Psoas muscle (tissue), 7 donors: ENCODE measurements at regions not wholly inside any gene's neighbourhood (a gene's known extent, or its start where the extent isn't known, plus 50 kb on each side); places are given as distances from the start of the nearest gene placed in this dataset.

ENCODE experiments used
- ATAC-seq, 4 donors: fragments of 200-7000 bp; cut with Tn5 transposase; one replicate each; pipeline ENCODE4 v1.9.1; 2020; ENCODE audit warnings: moderate library complexity in 3 of 4, mild to moderate bottlenecking in 2 of 4
- DNase-seq, 2 donors: peaks; one replicate each; pipeline ENCODE4 v3.0.0-alpha.2; 2020
- H3K27ac ChIP-seq: fragments of 200-600 bp; one replicate; pipeline ENCODE4 v1.8.0; 2022
- H3K27me3 ChIP-seq, 3 donors: fragments of 200-600 bp in 1 of 3; one replicate each; pipeline versions ENCODE4 v1.6.1 to v1.8.0; 2013 to 2022; ENCODE audit warnings: low read length in 2 of 3, mild to moderate bottlenecking in 2 of 3, moderate library complexity in 1 of 3; ENCODE audit not compliant: insufficient read depth in 3 of 3
- H3K36me3 ChIP-seq, 2 donors: fragments of 200-600 bp in 1 of 2; one replicate each; pipeline versions ENCODE4 v1.6.1 to v1.8.0; 2013 to 2022; ENCODE audit warnings: low read depth in 1 of 2, mild to moderate bottlenecking in 1 of 2, moderate library complexity in 1 of 2; ENCODE audit not compliant: insufficient read depth in 1 of 2
- H3K4me1 ChIP-seq: fragments of 200-600 bp; one replicate; pipeline ENCODE4 v1.8.0; 2022
- H3K4me3 ChIP-seq: fragments of 200-600 bp; one replicate; pipeline ENCODE4 v1.8.0; 2022; ENCODE audit warnings: mild to moderate bottlenecking
- H3K9me3 ChIP-seq: fragments of 200-600 bp; one replicate; pipeline ENCODE4 v1.8.0; 2022
- WGBS, 3 donors: extraction: QIAGEN DNeasy Blood & Tissue Kit; methylation state at CpG; one replicate each; pipeline versions ENCODE4 v1.1.6 to v1.1.7; 2013; 5-methylcytosine and 5-hydroxymethylcytosine counted together
- intact Hi-C, 2 donors: fragments of 100-400 bp; cut with DNase I; formaldehyde crosslinking; loops; one replicate each; pipeline versions ENCODE4 v1.11.0 to v1.14.2; 2022
- TF ChIP-seq, protein P1 (sequence below): fragments of 200-600 bp; IDR thresholded peaks from one replicate; pipeline ENCODE4 v1.8.0; 2022; ENCODE audit warnings: antibody characterized with exemption
- donor health status: healthy with polysubstance abuse.
- donor health status: DM: no; HTN: no; CAD: no; lungs with moderate emphysema.
- donor health status: Bipolar disorder and iron deficiency.
- donor health status: healthy.
- donor health status: DM: yes; HTN: yes; CAD: no.
- donor health status: DM: no; HTN: no; CAD: no.
- donor health status: DM: yes; HTN: yes; CAD: no.

DNA sequence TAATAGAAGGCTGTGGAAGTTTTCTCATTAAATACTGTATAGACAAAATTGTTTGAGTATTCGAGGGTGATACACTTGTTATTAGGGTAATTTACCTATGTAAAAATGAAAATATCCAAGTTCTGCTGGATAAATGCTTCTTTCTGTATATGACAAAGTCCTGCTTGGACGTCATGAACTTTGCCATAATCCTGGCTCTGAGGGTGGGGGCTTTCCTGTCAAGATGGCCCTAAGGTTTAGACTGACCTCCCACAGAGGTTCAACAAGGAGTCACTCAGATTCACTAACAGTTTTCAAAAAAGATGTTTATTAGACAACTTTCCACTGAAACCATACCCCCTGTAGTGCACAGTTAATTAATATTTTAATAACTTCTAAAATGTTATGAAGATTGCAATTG is 52.5 kb upstream of the NABP1 start:
- Histone ChIP-seq H3K9me3 (no peaks in the 10 kb centered on the region), H3K36me3 (no peaks in the 10 kb centered on the region), H3K4me1 (no peaks in the 10 kb centered on the region), H3K27ac (no peak overlapping the region), H3K27me3 (no peaks in the 10 kb centered on the region), H3K4me3 (no peak overlapping the region)
- ATAC-seq (no peak), DNase-seq (no peak)
- TF ChIP-seq, protein P1, sequence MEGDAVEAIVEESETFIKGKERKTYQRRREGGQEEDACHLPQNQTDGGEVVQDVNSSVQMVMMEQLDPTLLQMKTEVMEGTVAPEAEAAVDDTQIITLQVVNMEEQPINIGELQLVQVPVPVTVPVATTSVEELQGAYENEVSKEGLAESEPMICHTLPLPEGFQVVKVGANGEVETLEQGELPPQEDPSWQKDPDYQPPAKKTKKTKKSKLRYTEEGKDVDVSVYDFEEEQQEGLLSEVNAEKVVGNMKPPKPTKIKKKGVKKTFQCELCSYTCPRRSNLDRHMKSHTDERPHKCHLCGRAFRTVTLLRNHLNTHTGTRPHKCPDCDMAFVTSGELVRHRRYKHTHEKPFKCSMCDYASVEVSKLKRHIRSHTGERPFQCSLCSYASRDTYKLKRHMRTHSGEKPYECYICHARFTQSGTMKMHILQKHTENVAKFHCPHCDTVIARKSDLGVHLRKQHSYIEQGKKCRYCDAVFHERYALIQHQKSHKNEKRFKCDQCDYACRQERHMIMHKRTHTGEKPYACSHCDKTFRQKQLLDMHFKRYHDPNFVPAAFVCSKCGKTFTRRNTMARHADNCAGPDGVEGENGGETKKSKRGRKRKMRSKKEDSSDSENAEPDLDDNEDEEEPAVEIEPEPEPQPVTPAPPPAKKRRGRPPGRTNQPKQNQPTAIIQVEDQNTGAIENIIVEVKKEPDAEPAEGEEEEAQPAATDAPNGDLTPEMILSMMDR: no peak
- WGBS, 3 donors: 28 to 42% (median 31%) methylated on average over 2 of the region's 2 CpGs
- intact Hi-C loops: no loop called here

DNA sequence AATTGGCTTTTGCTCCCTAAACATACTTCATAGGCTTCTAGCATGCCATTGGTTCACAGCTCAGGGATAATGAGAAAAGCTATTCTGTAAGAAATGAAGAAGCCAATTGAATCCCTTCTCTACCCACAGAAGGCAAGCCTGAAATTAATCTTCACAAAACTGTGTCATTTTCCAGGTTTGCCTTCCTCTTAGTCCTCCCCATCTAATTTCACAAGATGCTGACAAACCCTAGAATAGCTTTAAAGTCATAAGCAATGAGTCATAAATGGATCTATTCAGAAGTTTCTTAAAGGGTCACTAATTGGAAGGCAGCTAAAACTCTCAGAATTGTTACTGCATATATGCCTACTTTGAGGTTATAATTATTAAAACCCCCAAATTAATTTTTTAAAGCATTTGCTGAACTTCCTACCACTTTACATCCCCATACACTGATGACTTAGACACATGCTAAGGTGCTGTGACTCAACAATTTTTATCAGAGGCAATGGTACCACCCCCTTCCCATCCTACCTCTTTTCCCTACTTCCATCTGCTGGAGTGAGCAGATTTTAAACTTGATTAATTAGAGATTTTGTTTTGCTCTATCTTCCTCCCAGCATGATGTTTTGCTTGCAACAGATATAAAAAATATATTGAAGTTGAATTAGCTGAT is 51.3 kb upstream of the NABP1 start:
- no peak overlapping the region for H3K27ac ChIP-seq

DNA sequence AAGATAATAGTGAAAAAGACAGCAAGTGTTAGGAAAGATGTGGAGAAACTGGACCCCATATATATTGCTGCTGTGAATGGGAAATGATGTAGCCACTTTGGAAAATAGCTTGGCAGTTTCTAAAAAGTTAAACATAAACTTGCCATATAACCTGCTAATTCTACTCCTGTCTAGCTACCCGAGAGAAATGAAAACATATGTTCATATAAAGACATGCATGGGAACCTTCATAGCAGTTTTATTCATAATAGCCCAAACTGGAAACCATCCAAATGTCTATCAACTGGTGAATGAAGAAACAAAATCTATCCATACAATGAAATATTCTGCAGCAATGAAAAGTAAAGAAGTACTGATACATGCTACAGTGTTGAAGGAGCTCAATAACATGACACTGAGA is 50.4 kb upstream of the NABP1 start:
- TF ChIP-seq, protein P1: no peak
- Histone ChIP-seq H3K4me3 (no peak overlapping the region), H3K36me3 (no peaks in the 10 kb centered on the region), H3K4me1 (no peaks in the 10 kb centered on the region), H3K27me3 (no peaks in the 10 kb centered on the region), H3K27ac (no peak overlapping the region), H3K9me3 (no peaks in the 10 kb centered on the region)
- intact Hi-C loops: no loop called here
- ATAC-seq (no peak), DNase-seq (no peak)
- 48 to 62% (median 59%) methylated on average over 1 of the region's 1 CpG for WGBS, 3 donors

More for the DNA sequence above, 51.3 kb upstream of the NABP1 start:
- Histone ChIP-seq H3K9me3 (no peaks in the 10 kb centered on the region), H3K4me3 (no peak overlapping the region), H3K27me3 (no peaks in the 10 kb centered on the region), H3K4me1 (no peaks in the 10 kb centered on the region), H3K36me3 (no peaks in the 10 kb centered on the region)
- TF ChIP-seq, protein P1: no peak
- DNase-seq (no peak), ATAC-seq (no peak)
- intact Hi-C loops: no loop called here
